ENCODE measurements at regions not wholly inside any gene's neighbourhood (a gene's known extent, or its start where the extent isn't known, plus 50 kb on each side); places are given as distances from the start of the nearest gene placed in this dataset.

DNA sequence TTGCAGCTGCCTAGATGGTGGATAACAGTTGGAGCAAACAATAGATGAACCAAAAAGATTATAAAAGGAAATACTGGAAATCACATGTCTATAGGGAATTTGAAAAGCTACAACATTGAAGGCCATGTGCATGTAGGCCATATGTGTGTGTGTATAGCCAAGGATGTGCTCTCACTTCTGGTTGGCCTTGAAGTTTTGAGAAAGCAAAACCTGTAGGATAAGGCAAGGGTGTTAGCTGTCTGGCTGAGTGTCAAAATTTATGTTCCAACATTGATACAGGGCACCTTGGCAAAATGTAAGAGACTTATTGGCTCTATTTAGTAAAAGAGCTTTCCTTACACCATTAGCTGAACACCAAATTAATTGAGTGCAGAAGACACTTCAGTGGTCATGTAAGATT lies 1723.6 kb upstream of the PCDH20 start:
- TF ChIP-seq CTCF (IDR thresholded peaks at IDR 0.05 in 4 of 5, conservative IDR thresholded peaks at IDR 0.05 in 1 of 5), result no peak
- no peak for TF ChIP-seq POLR2A (IDR thresholded peaks at IDR 0.05)

Data from gastrocnemius medialis (tissue), 4 donors.